ENCODE measurements at regions not wholly inside any gene's neighbourhood (a gene's known extent, or its start where the extent isn't known, plus 50 kb on each side); places are given as distances from the start of the nearest gene placed in this dataset.

DNA sequence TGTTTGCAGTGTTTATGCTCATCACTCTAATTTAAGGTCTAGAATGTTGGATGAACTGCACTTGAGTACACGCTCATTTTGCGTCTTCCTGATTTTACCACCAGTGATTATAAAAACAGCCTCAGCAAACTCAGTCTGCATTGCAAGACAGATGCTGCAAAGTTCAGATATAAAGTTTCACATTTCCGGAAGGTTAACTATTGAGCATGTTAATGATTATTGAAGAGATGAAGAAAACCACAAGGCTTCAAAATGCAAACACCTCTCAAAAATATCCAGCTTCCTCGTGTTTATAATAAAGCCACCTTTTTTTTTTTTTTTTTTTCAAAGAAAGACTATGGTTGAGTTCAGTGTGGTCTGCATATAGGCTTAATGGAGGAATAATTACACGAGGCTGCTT lies 92.1 kb upstream of the BMP4 start:
- Histone ChIP-seq H3K79me2 (ENCODE audit: control insufficient read depth, low read length) (no peaks in the 10 kb centered on the region), H3K4me2 (ENCODE audit: low read length) (no peak overlapping the region), H3K4me1 (ENCODE audit: control insufficient read depth, low read length) (no peaks in the 10 kb centered on the region), H3K36me3 (ENCODE audit: control insufficient read depth, low read length) (no peaks in the 10 kb centered on the region), H4K20me1 (ENCODE audit: control insufficient read depth, insufficient read depth, low read depth, low read length) (no peaks in the 10 kb centered on the region), H3K9me2 (replicated peaks; ENCODE audit: control insufficient read depth, low read length) (no peaks in the 10 kb centered on the region), H3K27ac (ENCODE audit: low read depth, low read length) (no peak overlapping the region), H3K4me3 (ENCODE audit: low read length) (no peak overlapping the region), H3K9me3 (ENCODE audit: control insufficient read depth, insufficient read depth, low read length) (no peaks in the 10 kb centered on the region), H3F3A (ENCODE audit: control insufficient read depth, insufficient read depth) (no peaks in the 10 kb centered on the region), H3K27me3 (ENCODE audit: control insufficient read depth, low read length) (no peaks in the 10 kb centered on the region)
- TF ChIP-seq, protein P1, sequence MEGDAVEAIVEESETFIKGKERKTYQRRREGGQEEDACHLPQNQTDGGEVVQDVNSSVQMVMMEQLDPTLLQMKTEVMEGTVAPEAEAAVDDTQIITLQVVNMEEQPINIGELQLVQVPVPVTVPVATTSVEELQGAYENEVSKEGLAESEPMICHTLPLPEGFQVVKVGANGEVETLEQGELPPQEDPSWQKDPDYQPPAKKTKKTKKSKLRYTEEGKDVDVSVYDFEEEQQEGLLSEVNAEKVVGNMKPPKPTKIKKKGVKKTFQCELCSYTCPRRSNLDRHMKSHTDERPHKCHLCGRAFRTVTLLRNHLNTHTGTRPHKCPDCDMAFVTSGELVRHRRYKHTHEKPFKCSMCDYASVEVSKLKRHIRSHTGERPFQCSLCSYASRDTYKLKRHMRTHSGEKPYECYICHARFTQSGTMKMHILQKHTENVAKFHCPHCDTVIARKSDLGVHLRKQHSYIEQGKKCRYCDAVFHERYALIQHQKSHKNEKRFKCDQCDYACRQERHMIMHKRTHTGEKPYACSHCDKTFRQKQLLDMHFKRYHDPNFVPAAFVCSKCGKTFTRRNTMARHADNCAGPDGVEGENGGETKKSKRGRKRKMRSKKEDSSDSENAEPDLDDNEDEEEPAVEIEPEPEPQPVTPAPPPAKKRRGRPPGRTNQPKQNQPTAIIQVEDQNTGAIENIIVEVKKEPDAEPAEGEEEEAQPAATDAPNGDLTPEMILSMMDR (IDR thresholded peaks at IDR 0.05; ENCODE audit: low read depth, low read length, poor library complexity, severe bottlenecking): no peak
- no peak for TF ChIP-seq EZH2phosphoT487 (IDR thresholded peaks at IDR 0.05; ENCODE audit: borderline replicate concordance, low read length)

DNA sequence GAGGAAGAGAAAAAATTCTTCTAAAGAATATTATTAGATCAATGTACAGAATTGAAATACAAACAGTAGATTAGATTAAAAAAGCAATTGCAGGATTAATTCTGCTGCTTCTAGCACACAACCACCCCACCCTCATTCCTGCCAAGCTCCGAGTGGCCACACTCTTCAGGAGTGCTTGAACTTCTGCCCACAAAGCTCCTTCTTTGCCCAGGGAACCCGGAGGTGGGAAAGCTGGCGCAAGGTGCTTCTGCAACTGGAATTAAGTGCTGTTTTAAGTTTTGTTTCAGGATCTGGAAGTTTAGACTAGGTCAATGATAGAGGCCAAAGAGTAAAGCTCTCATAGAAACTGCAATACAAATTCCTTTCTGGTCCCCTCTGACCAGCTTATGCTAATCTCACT lies 94.1 kb upstream of the BMP4 start:
- H4K20me1 ChIP-seq (ENCODE audit: control insufficient read depth, insufficient read depth, low read depth, low read length): no peaks in the 10 kb centered on the region
- H3K9me2 ChIP-seq (replicated peaks; ENCODE audit: control insufficient read depth, low read length): no peaks in the 10 kb centered on the region
- H3K36me3 ChIP-seq (ENCODE audit: control insufficient read depth, low read length): no peaks in the 10 kb centered on the region
- H3K27ac ChIP-seq (ENCODE audit: low read depth, low read length): no peak overlapping the region
- no peak overlapping the region for H3K4me2 ChIP-seq (ENCODE audit: low read length)
- H3K4me3 ChIP-seq (ENCODE audit: low read length): no peak overlapping the region
- H3K4me1 ChIP-seq (ENCODE audit: control insufficient read depth, low read length): no peaks in the 10 kb centered on the region
- no peak for TF ChIP-seq EZH2phosphoT487 (IDR thresholded peaks at IDR 0.05; ENCODE audit: borderline replicate concordance, low read length)
- TF ChIP-seq, protein P1 (IDR thresholded peaks at IDR 0.05; ENCODE audit: low read depth, low read length, poor library complexity, severe bottlenecking): no peak
- no peaks in the 10 kb centered on the region for H3K79me2 ChIP-seq (ENCODE audit: control insufficient read depth, low read length)
- H3K27me3 ChIP-seq (ENCODE audit: control insufficient read depth, low read length): no peaks in the 10 kb centered on the region
- no peaks in the 10 kb centered on the region for H3K9me3 ChIP-seq (ENCODE audit: control insufficient read depth, insufficient read depth, low read length)
- no peaks in the 10 kb centered on the region for H3F3A ChIP-seq (ENCODE audit: control insufficient read depth, insufficient read depth)

DNA sequence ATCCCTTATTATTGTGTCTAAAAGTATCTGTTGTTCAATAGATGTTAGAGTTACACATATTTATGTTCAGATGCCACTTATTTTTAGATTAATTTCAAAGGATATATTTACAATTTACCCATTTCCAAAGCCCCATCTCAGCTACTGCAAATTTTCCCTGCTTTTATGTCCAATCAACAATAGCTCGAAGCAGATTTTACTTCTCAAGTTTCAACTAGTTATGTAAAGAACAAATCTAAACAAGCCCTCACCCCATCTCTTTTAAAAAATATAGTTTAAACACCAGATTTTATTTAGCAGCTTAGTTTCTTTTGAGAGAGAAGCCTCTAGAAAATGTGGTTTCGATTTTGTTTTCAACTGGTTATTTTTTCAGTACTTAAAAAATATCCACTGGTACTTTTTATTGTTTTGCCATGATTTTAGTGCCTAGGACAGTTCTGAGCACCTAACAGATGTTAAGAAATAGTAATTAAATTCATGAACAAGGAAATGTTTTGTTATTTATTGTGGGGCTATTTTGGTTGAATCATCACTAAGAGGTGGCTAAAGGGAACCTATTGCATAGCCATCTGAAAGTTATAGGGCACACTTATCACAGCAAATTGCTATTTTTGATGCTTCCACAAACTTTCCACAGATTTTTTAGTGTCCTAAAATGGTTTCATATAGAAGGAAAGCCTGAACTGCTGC lies 96.2 kb upstream of the BMP4 start:
- H3K4me3 ChIP-seq (ENCODE audit: low read length): no peak overlapping the region
- no peaks in the 10 kb centered on the region for H3K36me3 ChIP-seq (ENCODE audit: control insufficient read depth, low read length)
- no peaks in the 10 kb centered on the region for H3F3A ChIP-seq (ENCODE audit: control insufficient read depth, insufficient read depth)
- H3K9me2 ChIP-seq (replicated peaks; ENCODE audit: control insufficient read depth, low read length): no peaks in the 10 kb centered on the region
- no peaks in the 10 kb centered on the region for H3K9me3 ChIP-seq (ENCODE audit: control insufficient read depth, insufficient read depth, low read length)
- H3K79me2 ChIP-seq (ENCODE audit: control insufficient read depth, low read length): no peaks in the 10 kb centered on the region
- TF ChIP-seq, protein P1 (IDR thresholded peaks at IDR 0.05; ENCODE audit: low read depth, low read length, poor library complexity, severe bottlenecking): no peak
- TF ChIP-seq EZH2phosphoT487 (IDR thresholded peaks at IDR 0.05; ENCODE audit: borderline replicate concordance, low read length): no peak
- H3K4me2 ChIP-seq (ENCODE audit: low read length): no peak overlapping the region
- H3K27ac ChIP-seq (ENCODE audit: low read depth, low read length): no peak overlapping the region
- H3K4me1 ChIP-seq (ENCODE audit: control insufficient read depth, low read length): no peaks in the 10 kb centered on the region
- H3K27me3 ChIP-seq (ENCODE audit: control insufficient read depth, low read length): no peaks in the 10 kb centered on the region
- H4K20me1 ChIP-seq (ENCODE audit: control insufficient read depth, insufficient read depth, low read depth, low read length): no peaks in the 10 kb centered on the region
